Inflammatory macrophage (primary cell): ENCODE measurements at regions not wholly inside any gene's neighbourhood (a gene's known extent, or its start where the extent isn't known, plus 50 kb on each side); places are given as distances from the start of the nearest gene placed in this dataset.

Source experiments
- DNase-seq, 2 donors: peaks; one replicate each; pipeline ENCODE4 v3.0.0-alpha.2; 2020 to 2022

- no peak for DNase-seq
Measured at GRCh38 chr22:48709453-48709852, 1118.2 kb downstream of the BRD1 start.

GRCh38 chr22:48708558-48709245 is 1119.0 kb downstream of the BRD1 start:
- no peak for DNase-seq

GRCh38 chr22:48707763-48708557 is 1119.7 kb downstream of the BRD1 start:
- DNase-seq, result no peak

- DNase-seq, result no peak
Measured at GRCh38 chr22:48706934-48707762, 1120.5 kb downstream of the BRD1 start.

GRCh38 chr22:48705917-48706605 is 1121.6 kb downstream of the BRD1 start:
- no peak for DNase-seq

- DNase-seq, result no peak
Measured at GRCh38 chr22:48705159-48705916, 1122.3 kb downstream of the BRD1 start.

- no peak for DNase-seq
Measured at GRCh38 chr22:48704335-48704734, 1123.3 kb downstream of the BRD1 start.

GRCh38 chr22:48703265-48703941 is 1124.3 kb downstream of the BRD1 start:
- DNase-seq, result no peak

GRCh38 chr22:48702573-48703264 is 1125.0 kb downstream of the BRD1 start:
- DNase-seq, result peak; percentile 24 to 25

- DNase-seq, result no peak
Measured at GRCh38 chr22:48701296-48702030, 1126.2 kb downstream of the BRD1 start.

- DNase-seq, result no peak
Measured at GRCh38 chr22:48700566-48701295, 1126.9 kb downstream of the BRD1 start.

GRCh38 chr22:48700180-48700565 is 1127.5 kb downstream of the BRD1 start:
- no peak for DNase-seq

- DNase-seq, result no peak
Measured at GRCh38 chr22:48699511-48699910, 1128.2 kb downstream of the BRD1 start.

- no peak for DNase-seq
Measured at GRCh38 chr22:48698618-48699017, 1129.1 kb downstream of the BRD1 start.

- no peak for DNase-seq
Measured at GRCh38 chr22:48697694-48698276, 1129.9 kb downstream of the BRD1 start.

GRCh38 chr22:48697223-48697622 is 1130.5 kb downstream of the BRD1 start:
- DNase-seq, result no peak

GRCh38 chr22:48696371-48696770 is 1131.3 kb downstream of the BRD1 start:
- no peak for DNase-seq

- DNase-seq, result no peak
Measured at GRCh38 chr22:48695731-48696305, 1131.9 kb downstream of the BRD1 start.
